ENCODE measurements at regions not wholly inside any gene's neighbourhood (a gene's known extent, or its start where the extent isn't known, plus 50 kb on each side); places are given as distances from the start of the nearest gene placed in this dataset.
"Not testable (repeated sequence)": the region's sequence is repeated elsewhere in the genome, so short reads cannot be mapped to it uniquely, and the experiment has no call there.

DNA sequence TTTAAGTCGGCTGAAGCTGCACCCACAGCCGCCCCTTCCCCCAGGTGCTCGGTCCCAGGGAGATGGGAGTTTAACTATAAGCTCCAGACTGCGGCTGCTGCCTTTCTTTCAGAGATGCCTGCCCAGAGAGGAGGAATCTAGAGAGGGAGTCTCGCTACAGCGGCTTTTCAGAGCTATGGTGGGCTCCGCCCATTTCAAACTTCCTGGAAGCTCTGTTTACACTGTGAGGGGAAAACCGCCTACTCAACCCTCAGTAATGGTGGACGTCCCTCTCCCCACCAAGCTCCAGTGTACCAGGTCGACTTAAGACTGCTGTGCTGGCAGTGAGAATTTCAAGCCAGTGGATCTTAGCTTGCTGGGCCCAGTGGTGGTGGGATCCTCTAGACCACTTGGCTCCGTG is 135.4 kb downstream of the CXCL12 start (continued):
- TF ChIP-seq RNF2 (IDR thresholded peaks at IDR 0.05; ENCODE audit: borderline replicate concordance, low read depth, low read length, missing control alignments, poor library complexity, severe bottlenecking): no peak

DNA sequence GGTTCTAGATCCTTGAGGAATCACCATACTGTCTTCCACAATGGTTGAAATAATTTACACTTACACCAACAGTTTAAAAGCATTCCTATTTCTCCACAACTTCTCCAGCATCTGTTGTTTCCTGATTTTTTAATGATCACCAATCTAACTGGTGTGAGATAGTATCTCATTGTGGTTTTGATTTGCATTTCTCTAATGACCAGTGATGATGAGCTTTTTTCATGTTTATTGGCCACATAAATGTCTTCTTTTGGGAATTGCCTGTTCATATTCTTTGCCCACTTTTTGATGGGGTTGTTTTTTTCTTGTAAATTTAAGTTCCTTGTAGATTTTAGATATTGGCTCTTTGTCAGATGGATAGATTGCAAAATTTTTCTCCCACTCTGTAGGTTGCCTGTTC is 138.2 kb downstream of the CXCL12 start:
- POLR2A ChIA-PET (ENCODE audit: partially characterized antibody); H3K4ac ChIP-seq (replicated peaks; ENCODE audit: insufficient read length, low read depth, low read length); H2BK5ac ChIP-seq (ENCODE audit: low read depth, low read length); H4K8ac ChIP-seq (ENCODE audit: extremely low read depth, insufficient read depth, low read length); H3K27ac ChIP-seq (ENCODE audit: low read depth, low read length); H3K36me3 ChIP-seq (ENCODE audit: control insufficient read depth in 2 of 4, insufficient read depth in 4 of 4, low read length in 3 of 4); H3K18ac ChIP-seq (ENCODE audit: extremely low read depth, low read length); DNase-seq (ENCODE audit: low read depth in 1 of 2, low spot score in 2 of 2); H3K27me3 ChIP-seq (replicated peaks in 1 of 4; ENCODE audit: control insufficient read depth in 3 of 4, extremely low read depth in 1 of 4, insufficient read depth in 3 of 4, low read length in 3 of 4); H3K4me1 ChIP-seq (replicated peaks in 1 of 4; ENCODE audit: control insufficient read depth in 3 of 4, insufficient read depth in 4 of 4, low read length in 3 of 4); H3K9ac ChIP-seq (replicated peaks in 1 of 4; ENCODE audit: extremely low read depth in 1 of 4, low read depth in 3 of 4, low read length in 3 of 4); H3K23ac ChIP-seq (ENCODE audit: insufficient read length); H2AFZ ChIP-seq (ENCODE audit: low read length); H2AK5ac ChIP-seq (ENCODE audit: low read depth, low read length); H2BK20ac ChIP-seq (ENCODE audit: low read length); H3K56ac ChIP-seq (replicated peaks; ENCODE audit: insufficient read length, low read depth, low read length); H3K4me3 ChIP-seq (ENCODE audit: extremely low read depth in 1 of 4, insufficient read depth in 2 of 4, low read depth in 3 of 4, low read length in 4 of 4); H3K9me3 ChIP-seq (ENCODE audit: insufficient read depth in 2 of 2, low read depth in 1 of 2, low read length in 1 of 2); H2BK120ac ChIP-seq (replicated peaks; ENCODE audit: low read depth, low read length); H3K23me2 ChIP-seq (ENCODE audit: low read depth, low read length); H3K79me1 ChIP-seq (ENCODE audit: low read depth, low read length); H4K20me1 ChIP-seq (replicated peaks in 1 of 2; ENCODE audit: control insufficient read depth in 1 of 2, insufficient read depth in 2 of 2, low read length in 2 of 2); H2BK15ac ChIP-seq (ENCODE audit: low read length); H2BK12ac ChIP-seq (ENCODE audit: low read depth, low read length); H3K14ac ChIP-seq (ENCODE audit: insufficient read length); FAIRE-seq; H3K79me2 ChIP-seq (ENCODE audit: control insufficient read depth in 1 of 2, insufficient read depth in 2 of 2, low read length in 2 of 2); H4K5ac ChIP-seq (ENCODE audit: insufficient read length, low read depth, low read length); H3K4me2 ChIP-seq (ENCODE audit: insufficient read depth in 1 of 2, low read depth in 2 of 2, low read length in 2 of 2); H4K91ac ChIP-seq (replicated peaks; ENCODE audit: insufficient read length, low read length): not testable (repeated sequence)
- CTCF ChIA-PET (ENCODE audit: partially characterized antibody): interaction anchor here (1.0 kb wide), 1 partner anchor 62 kb away, joined by 4 read pairs; no protein-coding TSS in a partner anchor

Data from H1 (cell line).